ENCODE measurements at regions not wholly inside any gene's neighbourhood (a gene's known extent, or its start where the extent isn't known, plus 50 kb on each side); places are given as distances from the start of the nearest gene placed in this dataset.

DNA sequence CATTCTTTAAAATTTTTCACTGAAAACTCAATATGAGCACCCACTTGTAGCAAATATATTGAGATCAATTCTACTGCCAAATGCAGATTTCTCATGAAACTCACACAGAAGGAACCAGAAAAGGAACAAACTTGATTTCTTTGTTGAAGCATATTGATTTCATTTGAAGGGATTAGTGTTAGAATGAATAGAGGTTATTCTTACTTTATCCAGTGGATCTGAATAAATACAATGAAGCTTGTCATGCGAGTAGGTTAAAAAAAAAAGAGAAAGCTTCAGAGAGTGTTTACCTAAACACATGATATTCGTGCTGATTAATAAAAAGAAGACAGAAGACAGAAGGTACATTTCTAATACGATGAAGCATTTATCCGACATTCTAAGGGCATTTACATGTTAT lies 226.7 kb upstream of the ZSWIM2 start:
- no peaks in the 10 kb centered on the region for H4K20me1 ChIP-seq (ENCODE audit: control insufficient read depth, insufficient read depth, insufficient read length)
- no peak overlapping the region for H3K14ac ChIP-seq (ENCODE audit: insufficient read depth, low read length)
- H3K4me1 ChIP-seq (ENCODE audit: insufficient read depth, low read length) = no peaks in the 10 kb centered on the region; the same call in 1 of the 2 replicates
- H3K4me2 ChIP-seq (ENCODE audit: insufficient read depth, insufficient read length, low read length) = no peak overlapping the region
- no peak overlapping the region for H2AK5ac ChIP-seq (ENCODE audit: insufficient read length, low read length)
- H2AFZ ChIP-seq (ENCODE audit: low read length) = no peak overlapping the region
- H3K23me2 ChIP-seq (ENCODE audit: insufficient read length, low read depth, low read length, poor library complexity, severe bottlenecking) = no peaks in the 10 kb centered on the region
- no peaks in the 10 kb centered on the region for H3K27me3 ChIP-seq (ENCODE audit: insufficient read depth, low read length)
- H2BK120ac ChIP-seq (ENCODE audit: low read depth, low read length, poor library complexity, severe bottlenecking) = no peak overlapping the region
- TF ChIP-seq, protein P1, sequence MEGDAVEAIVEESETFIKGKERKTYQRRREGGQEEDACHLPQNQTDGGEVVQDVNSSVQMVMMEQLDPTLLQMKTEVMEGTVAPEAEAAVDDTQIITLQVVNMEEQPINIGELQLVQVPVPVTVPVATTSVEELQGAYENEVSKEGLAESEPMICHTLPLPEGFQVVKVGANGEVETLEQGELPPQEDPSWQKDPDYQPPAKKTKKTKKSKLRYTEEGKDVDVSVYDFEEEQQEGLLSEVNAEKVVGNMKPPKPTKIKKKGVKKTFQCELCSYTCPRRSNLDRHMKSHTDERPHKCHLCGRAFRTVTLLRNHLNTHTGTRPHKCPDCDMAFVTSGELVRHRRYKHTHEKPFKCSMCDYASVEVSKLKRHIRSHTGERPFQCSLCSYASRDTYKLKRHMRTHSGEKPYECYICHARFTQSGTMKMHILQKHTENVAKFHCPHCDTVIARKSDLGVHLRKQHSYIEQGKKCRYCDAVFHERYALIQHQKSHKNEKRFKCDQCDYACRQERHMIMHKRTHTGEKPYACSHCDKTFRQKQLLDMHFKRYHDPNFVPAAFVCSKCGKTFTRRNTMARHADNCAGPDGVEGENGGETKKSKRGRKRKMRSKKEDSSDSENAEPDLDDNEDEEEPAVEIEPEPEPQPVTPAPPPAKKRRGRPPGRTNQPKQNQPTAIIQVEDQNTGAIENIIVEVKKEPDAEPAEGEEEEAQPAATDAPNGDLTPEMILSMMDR (conservative IDR thresholded peaks at IDR 0.05) = no peak
- no peak overlapping the region for H2BK5ac ChIP-seq (ENCODE audit: insufficient read length, low read length)
- no peak overlapping the region for H4K91ac ChIP-seq (ENCODE audit: insufficient read length, low read depth, low read length)
- no peak overlapping the region; a peak in 1 of 7 replicates for H3K27ac Mint-ChIP-seq
- no peak overlapping the region for H2BK20ac ChIP-seq (ENCODE audit: low read depth, low read length, poor library complexity, severe bottlenecking)
- H2BK12ac ChIP-seq (ENCODE audit: insufficient read length, low read depth, low read length) = no peak overlapping the region
- H3K4me1 Mint-ChIP-seq = peaks cover 5 to 6% of the 10 kb centered on the region in 2 experiments; a peak in 3 of 4 replicates
- no peak overlapping the region for H4K8ac ChIP-seq (replicated peaks; ENCODE audit: insufficient read length, low read depth, low read length)
- H3K4me3 Mint-ChIP-seq = no peak overlapping the region
- no peak overlapping the region for H3K27ac ChIP-seq (ENCODE audit: insufficient read length, low read depth, low read length)
- H3K79me1 ChIP-seq (ENCODE audit: insufficient read depth, low read depth, low read length, poor library complexity, severe bottlenecking) = no peaks in the 10 kb centered on the region
- H3K56ac ChIP-seq (ENCODE audit: insufficient read length, low read depth, low read length) = no peak overlapping the region
- no peaks in the 10 kb centered on the region for H3K79me2 ChIP-seq (ENCODE audit: insufficient read depth, low read length)
- no peak overlapping the region for H3K23ac ChIP-seq (ENCODE audit: insufficient read length, low read depth, low read length)
- no peak overlapping the region for H3K18ac ChIP-seq (ENCODE audit: insufficient read length, low read depth, low read length)
- peaks cover 0 to 7% (median 3%) of the 10 kb centered on the region in 3 experiments; a peak in 3 of 7 replicates for H3K36me3 Mint-ChIP-seq (ENCODE audit: insufficient read depth in 1 of 3, low read depth in 3 of 3)
- H3K9me3 ChIP-seq (ENCODE audit: control insufficient read depth, low read depth, low read length) = no peaks in the 10 kb centered on the region
- H4K5ac ChIP-seq (ENCODE audit: insufficient read length, low read depth, low read length) = no peak overlapping the region
- H3K27me3 Mint-ChIP-seq (ENCODE audit: low read depth) = no peaks in the 10 kb centered on the region
- WGBS (ENCODE audit: extremely low coverage, insufficient read length, low lambda C conversion rate) = no CpG with 5 or more reads among the region's 4 CpGs
- H3K4ac ChIP-seq (ENCODE audit: low read depth, low read length) = no peak overlapping the region
- no peak overlapping the region for H2BK15ac ChIP-seq (ENCODE audit: low read depth, low read length)
- no peak overlapping the region for H3K9ac ChIP-seq (ENCODE audit: extremely low read depth, insufficient read length, low read length)
- no peak for DNase-seq
- H3K9me3 Mint-ChIP-seq = peaks cover 6 to 7% of the 10 kb centered on the region in 2 experiments; a peak in 2 of 5 replicates
- no peak overlapping the region for H3T11ph ChIP-seq (ENCODE audit: low read length)
